Motor neuron (in vitro differentiated cells): ENCODE measurements at regions not wholly inside any gene's neighbourhood (a gene's known extent, or its start where the extent isn't known, plus 50 kb on each side); places are given as distances from the start of the nearest gene placed in this dataset.
A peak's percentile ranks its signal among the peaks of the same experiment; 100 is the strongest.

ENCODE experiments used
- ATAC-seq, 8 experiments: fragments of 200-7000 bp; cut with Tn5 transposase; replicated peaks in 6 of 8; 2 replicates each; pipeline ENCODE4 v1.8.0; 2021; ENCODE audit warnings: mild to moderate bottlenecking in 8 of 8, moderate library complexity in 8 of 8
- H3K27ac ChIP-seq, 2 donors: fragments of 250-450 bp; sonication (Bioruptor Pico); 2 replicates each; pipeline ENCODE4 v1.9.0; 2021; ENCODE audit warnings: antibody characterized with exemption in 2 of 2, mild to moderate bottlenecking in 2 of 2, moderate library complexity in 1 of 2
- H3K4me1 ChIP-seq, 2 donors: fragments of 250-450 bp; sonication (Bioruptor Pico); replicated peaks in 1 of 2; 2 replicates each; pipeline ENCODE4 v1.6.1; 2021; ENCODE audit warnings: antibody characterized with exemption in 2 of 2, mild to moderate bottlenecking in 2 of 2, moderate library complexity in 1 of 2
- H3K4me3 ChIP-seq, 5 donors: fragments of 250-450 bp; sonication (Bioruptor Pico); 2 replicates each; pipeline ENCODE4 v1.9.0; 2021; ENCODE audit warnings: antibody characterized with exemption in 5 of 5, mild to moderate bottlenecking in 5 of 5, moderate library complexity in 4 of 5
- WGBS, 10 experiments: fragments of 450-650 bp; shearing (Covaris generic); methylation state at CpG; one replicate each; pipeline ENCODE4 v1.0.0; 2022; 5-methylcytosine and 5-hydroxymethylcytosine counted together
- in situ Hi-C, 9 experiments: fragments of 400-800 bp; cut with MboI; loops; one replicate each; pipeline ENCODE4 v1.15.0; 2021; ENCODE audit warnings: low sequenced_read_pairs in 9 of 9, low pct_unique_long_range_greater_than_20kb in 2 of 9; ENCODE audit not compliant: unreplicated experiment in 9 of 9

- H3K4me3 ChIP-seq, result no peak overlapping the region
- no peak for ATAC-seq
- 0 to 86% (median 70%) methylated on average over 1 to 8 of the region's 8 CpGs for WGBS, 10 experiments
- no peak overlapping the region for H3K27ac ChIP-seq
- in situ Hi-C loops, result no loop called here
- H3K4me1 ChIP-seq, result no peaks in the 10 kb centered on the region
Measured at GRCh38 chr4:56737666-56738065, 56.6 kb upstream of the HOPX start.

DNA sequence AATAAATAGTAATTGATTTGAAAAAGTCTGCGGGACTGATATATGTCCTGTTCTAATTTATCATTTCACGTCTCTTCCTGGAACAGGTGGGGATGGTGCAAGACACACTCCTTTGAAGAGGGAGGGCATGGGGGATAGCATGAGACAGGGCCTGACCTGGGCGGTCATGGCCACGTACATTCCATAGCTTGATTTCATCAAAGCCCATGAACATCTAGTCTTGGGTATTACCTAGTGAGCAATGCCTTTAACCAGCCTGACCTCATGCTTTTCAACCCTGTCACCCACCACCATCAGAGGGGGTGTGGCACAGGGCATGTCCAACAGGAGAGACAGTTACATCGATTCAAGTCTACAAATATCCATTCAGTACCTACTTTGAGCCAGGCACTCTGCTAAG lies 52.3 kb upstream of the HOPX start:
- no peak for ATAC-seq
- in situ Hi-C loops, result no loop called here
- no peak overlapping the region for H3K4me3 ChIP-seq
- no peak overlapping the region for H3K27ac ChIP-seq
- 53 to 100% (median 83%) methylated on average over 1 to 5 of the region's 5 CpGs; no CpG with 5 or more reads in 3 of the 10 experiments for WGBS, 10 experiments
- H3K4me1 ChIP-seq, result no peaks in the 10 kb centered on the region

GRCh38 chr4:56732301-56732700 lies 51.2 kb upstream of the HOPX start:
- ATAC-seq, result no peak
- in situ Hi-C loops, result no loop called here
- Histone ChIP-seq H3K4me1 (no peaks in the 10 kb centered on the region), H3K27ac (no peak overlapping the region), H3K4me3 (no peak overlapping the region)
- WGBS, 10 experiments, result 0 to 94% (median 83%) methylated on average over 1 to 3 of the region's 3 CpGs; no CpG with 5 or more reads in 1 of the 10 experiments

GRCh38 chr4:56731857-56732256 lies 50.8 kb upstream of the HOPX start:
- in situ Hi-C loops, result no loop called here
- H3K4me3 ChIP-seq, result no peak overlapping the region
- H3K27ac ChIP-seq, result no peak overlapping the region
- ATAC-seq, result peak in 2 of 8 experiments; percentile 31 to 63
- 7 to 100% (median 34%) methylated on average over 1 to 3 of the region's 8 CpGs; no CpG with 5 or more reads in 4 of the 10 experiments for WGBS, 10 experiments
- H3K4me1 ChIP-seq, result no peaks in the 10 kb centered on the region
